ENCODE measurements at regions not wholly inside any gene's neighbourhood (a gene's known extent, or its start where the extent isn't known, plus 50 kb on each side); places are given as distances from the start of the nearest gene placed in this dataset.

GRCh38 chr11:92390783-92391182 is 166.2 kb downstream of the FAT3 start:
- Histone ChIP-seq H2BK120ac (replicated peaks; ENCODE audit: low read depth, low read length) (no peak overlapping the region), H4K8ac (ENCODE audit: extremely low read depth, insufficient read depth, low read length) (no peak overlapping the region), H2BK20ac (ENCODE audit: low read length) (no peak overlapping the region), H3K79me2 (ENCODE audit: control insufficient read depth in 1 of 2, insufficient read depth in 2 of 2, low read length in 2 of 2) (no peaks in the 10 kb centered on the region), H3K56ac (replicated peaks; ENCODE audit: insufficient read length, low read depth, low read length) (no peak overlapping the region), H3K14ac (ENCODE audit: insufficient read length) (no peak overlapping the region), H4K5ac (ENCODE audit: insufficient read length, low read depth, low read length) (no peak overlapping the region), H2AFZ (ENCODE audit: low read length) (no peak overlapping the region), H3K27ac (ENCODE audit: low read depth, low read length) (no peak overlapping the region), H2BK15ac (ENCODE audit: low read length) (no peak overlapping the region), H3K9me3 (ENCODE audit: insufficient read depth in 2 of 2, low read depth in 1 of 2, low read length in 1 of 2) (no peaks in the 10 kb centered on the region), H3K18ac (ENCODE audit: extremely low read depth, low read length) (no peak overlapping the region), H3K4ac (replicated peaks; ENCODE audit: insufficient read length, low read depth, low read length) (no peak overlapping the region), H3K36me3 (ENCODE audit: control insufficient read depth in 2 of 4, insufficient read depth in 4 of 4, low read length in 3 of 4) (no peaks in the 10 kb centered on the region), H3K23ac (ENCODE audit: insufficient read length) (no peak overlapping the region), H3K27me3 (replicated peaks in 1 of 4; ENCODE audit: control insufficient read depth in 3 of 4, extremely low read depth in 1 of 4, insufficient read depth in 3 of 4, low read length in 3 of 4) (no peaks in the 10 kb centered on the region), H4K20me1 (replicated peaks in 1 of 2; ENCODE audit: control insufficient read depth in 1 of 2, insufficient read depth in 2 of 2, low read length in 2 of 2) (no peaks in the 10 kb centered on the region), H3K4me2 (ENCODE audit: insufficient read depth in 1 of 2, low read depth in 2 of 2, low read length in 2 of 2) (no peak overlapping the region), H2BK5ac (ENCODE audit: low read depth, low read length) (no peak overlapping the region), H2AK5ac (ENCODE audit: low read depth, low read length) (no peak overlapping the region), H3K9ac (replicated peaks in 1 of 4; ENCODE audit: extremely low read depth in 1 of 4, low read depth in 3 of 4, low read length in 3 of 4) (no peak overlapping the region), H2BK12ac (ENCODE audit: low read depth, low read length) (no peak overlapping the region), H3K4me1 (replicated peaks in 1 of 4; ENCODE audit: control insufficient read depth in 3 of 4, insufficient read depth in 4 of 4, low read length in 3 of 4) (no peaks in the 10 kb centered on the region), H3K4me3 (ENCODE audit: extremely low read depth in 1 of 4, insufficient read depth in 2 of 4, low read depth in 3 of 4, low read length in 4 of 4) (no peak overlapping the region), H3K23me2 (ENCODE audit: low read depth, low read length) (no peaks in the 10 kb centered on the region), H4K91ac (replicated peaks; ENCODE audit: insufficient read length, low read length) (no peak overlapping the region), H3K79me1 (ENCODE audit: low read depth, low read length) (peaks cover 3% of the 10 kb centered on the region; the same call in 1 of the 2 replicates)
- DNase-seq (ENCODE audit: low read depth in 1 of 2, low spot score in 2 of 2) = no peak
- POLR2A ChIA-PET (ENCODE audit: partially characterized antibody) = interaction anchor here (1.3 kb wide), 1 partner anchor 9 kb away, joined by 3 read pairs; no protein-coding TSS in a partner anchor
- CTCF ChIA-PET (ENCODE audit: partially characterized antibody) = interaction anchor here (0.5 to 8.3 kb wide), 7 partner anchors 10 to 1058 kb away, joined by 3 to 84 read pairs (median 3); no protein-coding TSS in a partner anchor
- no peak for FAIRE-seq
- TF ChIP-seq POLR2A (IDR thresholded peaks at IDR 0.05; ENCODE audit: control extremely low read depth in 1 of 2, low read depth in 2 of 2, low read length in 2 of 2) (no peak), ATF3 (IDR thresholded peaks at IDR 0.05; ENCODE audit: insufficient read depth, low read depth, low read length) (no peak), E2F6 (IDR thresholded peaks at IDR 0.05) (no peak), YY1 (IDR thresholded peaks at IDR 0.05; ENCODE audit: low read depth, low read length) (no peak), CTCF (IDR thresholded peaks at IDR 0.05; ENCODE audit: control extremely low read depth in 1 of 3, insufficient read depth in 1 of 3, low read depth in 1 of 3, low read length in 3 of 3) (no peak), SUZ12 (IDR thresholded peaks at IDR 0.05; ENCODE audit: low read length) (no peak), HDAC2 (IDR thresholded peaks at IDR 0.05; ENCODE audit: borderline replicate concordance in 1 of 2, low read depth in 2 of 2, low read length in 2 of 2) (no peak), EZH2 (IDR thresholded peaks at IDR 0.05; ENCODE audit: low read depth, low read length, severe bottlenecking) (no peak), CREB1 (IDR thresholded peaks at IDR 0.05) (no peak), FOSL1 (IDR thresholded peaks at IDR 0.05; ENCODE audit: insufficient read depth, low read depth, low read length) (no peak), SAP30 (IDR thresholded peaks at IDR 0.05; ENCODE audit: insufficient read depth, insufficient replicate concordance, low read length) (no peak)
